Osteoblast (primary cell): ENCODE measurements at regions not wholly inside any gene's neighbourhood (a gene's known extent, or its start where the extent isn't known, plus 50 kb on each side); places are given as distances from the start of the nearest gene placed in this dataset.
"Not testable (repeated sequence)": the region's sequence is repeated elsewhere in the genome, so short reads cannot be mapped to it uniquely, and the experiment has no call there.

Experiments used
- DNase-seq: peaks from one replicate; pipeline ENCODE4 v3.0.0; 2011; ENCODE audit warnings: low spot score, mixed read lengths; ENCODE audit not compliant: insufficient read length; ENCODE audit errors: missing footprints
- H2AFZ ChIP-seq: 2 replicates; pipeline ENCODE4 v1.6.0; 2011; ENCODE audit warnings: mild to moderate bottlenecking, low read length
- H3K27ac ChIP-seq: 2 replicates; pipeline ENCODE4 v1.5.1; 2011; ENCODE audit warnings: mild to moderate bottlenecking, low read depth, low read length, moderate library complexity
- H3K27me3 ChIP-seq: 2 replicates; pipeline ENCODE4 v1.6.0; 2012; ENCODE audit warnings: mild to moderate bottlenecking, control low read depth, inconsistent platforms, low read length, moderate library complexity; ENCODE audit not compliant: insufficient read depth
- H3K36me3 ChIP-seq: 2 replicates; pipeline ENCODE4 v1.5.1; 2011; ENCODE audit warnings: mild to moderate bottlenecking, low read length, control low read depth, moderate library complexity; ENCODE audit not compliant: insufficient read depth
- H3K4me1 ChIP-seq: 2 replicates; pipeline ENCODE4 v1.5.1; 2011; ENCODE audit warnings: mild to moderate bottlenecking, low read length, control low read depth, moderate library complexity; ENCODE audit not compliant: insufficient read depth
- H3K4me2 ChIP-seq: 2 replicates; pipeline ENCODE4 v1.6.0; 2011; ENCODE audit warnings: mild to moderate bottlenecking, low read length; ENCODE audit not compliant: insufficient read depth
- H3K4me3 ChIP-seq: fragments of 200-600 bp; sonication (generic); 3 replicates; pipeline ENCODE4 v1.5.1; 2012; ENCODE audit warnings: mild to moderate bottlenecking, low read length, inconsistent platforms; ENCODE audit not compliant: insufficient read depth
- H3K79me2 ChIP-seq: 2 replicates; pipeline ENCODE4 v1.6.0; 2012; ENCODE audit warnings: mild to moderate bottlenecking, low read length, control low read depth, inconsistent platforms; ENCODE audit not compliant: insufficient read depth
- H3K9me3 ChIP-seq: 2 replicates; pipeline ENCODE4 v1.5.1; 2011; ENCODE audit warnings: low read depth, low read length, control low read depth
- H4K20me1 ChIP-seq: 2 replicates; pipeline ENCODE4 v1.6.0; 2012; ENCODE audit warnings: mild to moderate bottlenecking, low read length, control low read depth; ENCODE audit not compliant: insufficient read depth

- H3K4me1 ChIP-seq, H3K36me3 ChIP-seq, H3K27me3 ChIP-seq, H4K20me1 ChIP-seq, DNase-seq, H3K4me3 ChIP-seq, H2AFZ ChIP-seq, H3K79me2 ChIP-seq, H3K9me3 ChIP-seq: not testable (repeated sequence)
- Histone ChIP-seq H3K4me2 (peak overlapping the region; percentile 4), H3K27ac (peak overlapping the region; percentile 64)
These were observed 247.5 kb downstream of the SPATA31A6 start for GRCh38 chr9:42430674-42431615.

DNA sequence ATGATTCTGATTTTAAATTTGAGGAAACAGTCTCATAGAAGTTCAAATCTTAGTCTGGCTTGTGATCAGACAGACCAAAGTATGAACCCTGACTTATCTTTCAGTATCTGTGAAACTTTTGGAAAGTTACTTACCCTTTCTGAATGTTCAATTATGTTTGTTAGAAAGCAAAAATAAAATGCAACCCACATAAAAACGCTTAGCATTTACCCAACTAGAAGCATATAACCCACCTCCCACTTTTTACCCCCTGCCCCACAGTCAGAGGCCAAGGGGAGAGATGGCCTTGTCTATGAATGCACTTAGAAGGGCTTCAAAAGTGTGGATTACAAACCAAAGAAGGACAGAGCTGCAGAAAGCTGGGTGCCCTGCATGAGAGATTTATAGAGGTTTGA lies 248.2 kb downstream of the SPATA31A6 start:
- peak overlapping the region; percentile 64 for H3K27ac ChIP-seq
- H3K4me3 ChIP-seq = not testable (repeated sequence)
- H3K4me2 ChIP-seq = peak overlapping the region; percentile 4

GRCh38 chr9:42434844-42435714 lies 251.6 kb downstream of the SPATA31A6 start:
- not testable (repeated sequence) for H3K27ac ChIP-seq, H3K4me1 ChIP-seq, H3K79me2 ChIP-seq, H3K9me3 ChIP-seq, H3K27me3 ChIP-seq, H3K4me3 ChIP-seq, H3K36me3 ChIP-seq, H2AFZ ChIP-seq, H4K20me1 ChIP-seq, DNase-seq, H3K4me2 ChIP-seq

More for the DNA sequence above, 248.2 kb downstream of the SPATA31A6 start:
- H2AFZ ChIP-seq, H3K27me3 ChIP-seq, H3K9me3 ChIP-seq, DNase-seq, H4K20me1 ChIP-seq, H3K36me3 ChIP-seq, H3K4me1 ChIP-seq, H3K79me2 ChIP-seq: not testable (repeated sequence)

GRCh38 chr9:42435715-42436342 lies 252.4 kb downstream of the SPATA31A6 start:
- H3K4me1 ChIP-seq, H3K36me3 ChIP-seq, H3K4me3 ChIP-seq, H3K9me3 ChIP-seq, H3K79me2 ChIP-seq, DNase-seq, H3K27ac ChIP-seq, H2AFZ ChIP-seq, H3K27me3 ChIP-seq, H3K4me2 ChIP-seq, H4K20me1 ChIP-seq: not testable (repeated sequence)

DNA sequence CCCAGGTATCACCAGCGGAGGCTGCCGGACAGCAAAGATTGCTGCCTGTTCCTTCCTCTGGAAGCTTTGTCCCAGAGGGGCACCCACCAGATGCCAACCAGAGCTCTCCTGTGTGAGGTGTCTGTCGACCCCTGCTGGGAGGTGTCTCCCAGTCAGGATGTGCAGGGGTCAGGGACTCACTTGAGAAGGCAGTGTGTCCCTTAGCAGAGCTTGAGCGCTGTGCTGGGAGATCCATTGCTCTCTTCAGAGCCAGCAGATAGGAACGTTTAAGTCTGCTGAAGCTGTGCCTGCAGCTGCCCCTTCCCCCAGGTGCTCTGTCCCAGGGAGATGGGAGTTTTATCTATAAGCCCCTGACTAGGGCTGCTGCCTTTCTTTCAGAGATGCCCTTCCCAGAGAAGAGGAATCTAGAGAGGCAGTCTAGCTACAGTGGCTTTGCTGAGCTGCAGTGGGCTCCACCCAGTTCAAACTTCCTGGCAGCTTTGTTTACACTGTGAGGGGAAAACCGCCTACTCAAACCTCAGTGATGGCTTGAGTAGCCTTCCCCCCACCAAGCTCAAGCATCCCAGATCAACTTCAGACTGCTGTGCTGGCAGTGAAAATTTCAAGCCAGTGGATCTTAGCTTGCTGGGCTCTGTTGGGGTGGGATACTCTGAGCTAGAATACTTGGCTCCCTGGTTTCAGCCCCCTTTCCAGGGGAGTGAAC lies 253.7 kb downstream of the SPATA31A6 start:
- not testable (repeated sequence) for H3K79me2 ChIP-seq, H4K20me1 ChIP-seq, H3K9me3 ChIP-seq, H3K4me1 ChIP-seq, DNase-seq, H2AFZ ChIP-seq, H3K27me3 ChIP-seq, H3K4me2 ChIP-seq, H3K27ac ChIP-seq, H3K36me3 ChIP-seq, H3K4me3 ChIP-seq

GRCh38 chr9:42442680-42443079 lies 259.2 kb downstream of the SPATA31A6 start:
- H3K4me3 ChIP-seq, H3K4me1 ChIP-seq, DNase-seq: not testable (repeated sequence)

GRCh38 chr9:42443414-42443813 lies 260.0 kb downstream of the SPATA31A6 start:
- not testable (repeated sequence) for H3K36me3 ChIP-seq, H3K4me2 ChIP-seq, H3K9me3 ChIP-seq, H3K27ac ChIP-seq, H3K27me3 ChIP-seq, H3K4me1 ChIP-seq, DNase-seq, H2AFZ ChIP-seq, H3K4me3 ChIP-seq, H4K20me1 ChIP-seq, H3K79me2 ChIP-seq

More at GRCh38 chr9:42442680-42443079, 259.2 kb downstream of the SPATA31A6 start:
- H3K79me2 ChIP-seq, H3K36me3 ChIP-seq, H3K4me2 ChIP-seq, H3K27ac ChIP-seq, H4K20me1 ChIP-seq, H2AFZ ChIP-seq, H3K9me3 ChIP-seq, H3K27me3 ChIP-seq: not testable (repeated sequence)

- H3K4me1 ChIP-seq, H4K20me1 ChIP-seq, H3K4me3 ChIP-seq, H3K27me3 ChIP-seq, H3K79me2 ChIP-seq, H2AFZ ChIP-seq, DNase-seq, H3K27ac ChIP-seq, H3K4me2 ChIP-seq, H3K9me3 ChIP-seq, H3K36me3 ChIP-seq: not testable (repeated sequence)
These were observed 278.0 kb downstream of the SPATA31A6 start for GRCh38 chr9:42461436-42461835.
